Endodermal cell (in vitro differentiated cells): ENCODE measurements at regions not wholly inside any gene's neighbourhood (a gene's known extent, or its start where the extent isn't known, plus 50 kb on each side); places are given as distances from the start of the nearest gene placed in this dataset.

Source experiments
- DNase-seq: peaks from one replicate; pipeline ENCODE4 v3.0.0-alpha.2; 2017
- H3K27ac ChIP-seq: 2 replicates; pipeline ENCODE4 v1.5.1; 2013; ENCODE audit warnings: mild to moderate bottlenecking, low read depth, low read length, moderate library complexity
- H3K27me3 ChIP-seq: 2 replicates; pipeline ENCODE4 v1.6.1; 2013; ENCODE audit warnings: mild to moderate bottlenecking, low read length, moderate library complexity; ENCODE audit not compliant: insufficient read depth, control insufficient read depth, poor library complexity, severe bottlenecking
- H3K36me3 ChIP-seq: 2 replicates; pipeline ENCODE4 v1.7.0; 2013; ENCODE audit warnings: mild to moderate bottlenecking, low read length, moderate library complexity; ENCODE audit not compliant: control insufficient read depth, insufficient read depth
- H3K4me1 ChIP-seq: one replicate; pipeline ENCODE4 v1.7.0; 2013; ENCODE audit warnings: low read length; ENCODE audit not compliant: control insufficient read depth, insufficient read depth
- H3K4me3 ChIP-seq: 2 replicates; pipeline ENCODE4 v1.5.1; 2013; ENCODE audit warnings: mild to moderate bottlenecking, low read length, moderate library complexity
- H3K9ac ChIP-seq: 2 replicates; pipeline ENCODE4 v1.6.1; 2013; ENCODE audit warnings: mild to moderate bottlenecking, low read length, moderate library complexity; ENCODE audit not compliant: poor library complexity, severe bottlenecking; ENCODE audit errors: extremely low read depth
- H3K9me3 ChIP-seq: 2 replicates; pipeline ENCODE4 v1.6.1; 2013; ENCODE audit warnings: mild to moderate bottlenecking, low read length, moderate library complexity; ENCODE audit not compliant: control insufficient read depth
- H3K27ac Mint-ChIP-seq: 2 replicates; pipeline ENCODE4 v1.8.0; 2020; ENCODE audit warnings: mixed read lengths
- H3K27me3 Mint-ChIP-seq: 2 replicates; pipeline ENCODE4 v1.8.0; 2021; ENCODE audit warnings: mild to moderate bottlenecking, mixed read lengths; ENCODE audit not compliant: insufficient read depth
- H3K36me3 Mint-ChIP-seq: 2 replicates; pipeline ENCODE4 v1.8.0; 2020; ENCODE audit warnings: low read depth, mixed read lengths
- H3K4me1 Mint-ChIP-seq: 2 replicates; pipeline ENCODE4 v1.8.0; 2020; ENCODE audit warnings: mixed read lengths
- H3K4me3 Mint-ChIP-seq: 2 replicates; pipeline ENCODE4 v1.8.0; 2020; ENCODE audit warnings: mild to moderate bottlenecking, moderate library complexity, mixed read lengths
- H3K9me3 Mint-ChIP-seq: 2 replicates; pipeline ENCODE4 v1.8.0; 2020; ENCODE audit warnings: mild to moderate bottlenecking, mixed read lengths
- WGBS, 2 experiments: methylation state at CpG; one replicate each; pipeline versions ENCODE4 v1.1.5 to v1.1.7; 2013; ENCODE audit warnings: missing lambda C conversion rate in 2 of 2, mixed read lengths in 1 of 2; ENCODE audit not compliant: insufficient coverage in 1 of 2, insufficient read length in 1 of 2; 5-methylcytosine and 5-hydroxymethylcytosine counted together
- TF ChIP-seq, protein P1 (sequence below): fragments of 200-600 bp; sonication (generic); conservative IDR thresholded peaks from 2 replicates; pipeline ENCODE4 v1.5.0; 2021; ENCODE audit warnings: antibody characterized with exemption, mild to moderate bottlenecking

DNA sequence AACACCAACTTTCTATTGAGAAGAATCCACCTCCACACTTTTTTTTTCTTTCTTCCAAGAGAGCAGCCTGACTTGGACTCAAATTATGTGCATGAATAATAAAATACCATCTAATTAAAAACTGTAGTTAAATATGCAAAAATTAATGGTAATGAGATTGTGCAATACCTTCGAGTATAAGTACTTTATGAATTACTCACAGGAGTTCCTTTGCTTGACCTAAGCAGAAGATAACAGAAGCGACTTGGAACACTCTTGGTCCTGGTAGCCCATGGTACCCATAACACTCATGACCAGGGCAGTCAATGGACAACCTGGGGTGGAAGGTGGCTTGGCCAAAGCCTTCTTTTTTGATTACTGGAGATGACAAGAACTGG, 203.5 kb upstream of the IRX3 start:
- H3K9me3 Mint-ChIP-seq, result no peaks in the 10 kb centered on the region
- Histone ChIP-seq H3K27me3 (no peaks in the 10 kb centered on the region), H3K4me1 (no peaks in the 10 kb centered on the region), H3K36me3 (no peaks in the 10 kb centered on the region), H3K9me3 (no peaks in the 10 kb centered on the region), H3K27ac (no peak overlapping the region), H3K4me3 (no peak overlapping the region), H3K9ac (no peak overlapping the region)
- 83 to 86% methylated on average over 1 to 2 of the region's 2 CpGs for WGBS, 2 experiments
- no peak overlapping the region for H3K4me3 Mint-ChIP-seq
- peaks cover 2% of the 10 kb centered on the region for H3K27me3 Mint-ChIP-seq
- no peak for DNase-seq
- no peaks in the 10 kb centered on the region for H3K36me3 Mint-ChIP-seq
- TF ChIP-seq, protein P1, sequence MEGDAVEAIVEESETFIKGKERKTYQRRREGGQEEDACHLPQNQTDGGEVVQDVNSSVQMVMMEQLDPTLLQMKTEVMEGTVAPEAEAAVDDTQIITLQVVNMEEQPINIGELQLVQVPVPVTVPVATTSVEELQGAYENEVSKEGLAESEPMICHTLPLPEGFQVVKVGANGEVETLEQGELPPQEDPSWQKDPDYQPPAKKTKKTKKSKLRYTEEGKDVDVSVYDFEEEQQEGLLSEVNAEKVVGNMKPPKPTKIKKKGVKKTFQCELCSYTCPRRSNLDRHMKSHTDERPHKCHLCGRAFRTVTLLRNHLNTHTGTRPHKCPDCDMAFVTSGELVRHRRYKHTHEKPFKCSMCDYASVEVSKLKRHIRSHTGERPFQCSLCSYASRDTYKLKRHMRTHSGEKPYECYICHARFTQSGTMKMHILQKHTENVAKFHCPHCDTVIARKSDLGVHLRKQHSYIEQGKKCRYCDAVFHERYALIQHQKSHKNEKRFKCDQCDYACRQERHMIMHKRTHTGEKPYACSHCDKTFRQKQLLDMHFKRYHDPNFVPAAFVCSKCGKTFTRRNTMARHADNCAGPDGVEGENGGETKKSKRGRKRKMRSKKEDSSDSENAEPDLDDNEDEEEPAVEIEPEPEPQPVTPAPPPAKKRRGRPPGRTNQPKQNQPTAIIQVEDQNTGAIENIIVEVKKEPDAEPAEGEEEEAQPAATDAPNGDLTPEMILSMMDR, result no peak
- peaks cover 12% of the 10 kb centered on the region for H3K4me1 Mint-ChIP-seq
- no peak overlapping the region for H3K27ac Mint-ChIP-seq

- WGBS, 2 experiments, result 90 to 95% methylated on average over 5 to 9 of the region's 11 CpGs
- TF ChIP-seq, protein P1, result no peak
- peaks cover 3% of the 10 kb centered on the region for H3K27me3 Mint-ChIP-seq
Observed at GRCh38 chr16:54489225-54490111, 202.9 kb upstream of the IRX3 start.

DNA sequence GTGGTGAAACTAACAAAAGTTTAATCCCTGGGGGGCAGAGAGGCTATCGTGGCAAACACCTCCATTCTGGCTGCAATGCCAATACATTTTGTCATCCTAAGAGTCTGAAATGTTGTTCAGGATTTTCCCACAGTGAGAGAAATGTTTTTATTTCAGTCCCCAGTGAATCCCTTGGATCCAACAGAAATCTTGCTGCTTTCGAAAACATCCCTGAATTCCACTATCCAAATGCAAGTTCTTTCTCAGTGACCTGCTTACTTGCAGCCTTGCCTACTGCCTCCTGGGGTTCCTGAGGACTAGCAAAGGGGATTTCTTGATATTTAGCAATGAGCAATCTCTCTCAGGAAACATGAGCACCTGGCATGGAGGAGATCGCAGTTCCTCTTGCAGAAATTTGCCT, 202.1 kb upstream of the IRX3 start:
- H3K27me3 Mint-ChIP-seq, result peaks cover 6% of the 10 kb centered on the region
- Histone ChIP-seq H3K4me3 (no peak overlapping the region), H3K9ac (no peak overlapping the region), H3K27ac (no peak overlapping the region), H3K36me3 (no peaks in the 10 kb centered on the region), H3K9me3 (no peaks in the 10 kb centered on the region), H3K4me1 (no peaks in the 10 kb centered on the region), H3K27me3 (no peaks in the 10 kb centered on the region)
- no peak for DNase-seq
- H3K9me3 Mint-ChIP-seq, result no peaks in the 10 kb centered on the region
- H3K27ac Mint-ChIP-seq, result no peak overlapping the region
- no peaks in the 10 kb centered on the region for H3K36me3 Mint-ChIP-seq
- peaks cover 12% of the 10 kb centered on the region for H3K4me1 Mint-ChIP-seq
- TF ChIP-seq, protein P1, result no peak
- no peak overlapping the region for H3K4me3 Mint-ChIP-seq
- 71 to 82% methylated on average over 1 to 3 of the region's 3 CpGs for WGBS, 2 experiments

More at GRCh38 chr16:54489225-54490111, 202.9 kb upstream of the IRX3 start:
- Mint-ChIP-seq H3K4me3 (no peak overlapping the region), H3K4me1 (peaks cover 12% of the 10 kb centered on the region), H3K9me3 (no peaks in the 10 kb centered on the region), H3K36me3 (no peaks in the 10 kb centered on the region), H3K27ac (no peak overlapping the region)
- no peak overlapping the region for H3K27ac ChIP-seq
- H3K36me3 ChIP-seq, result no peaks in the 10 kb centered on the region
- no peak overlapping the region for H3K9ac ChIP-seq
- H3K9me3 ChIP-seq, result no peaks in the 10 kb centered on the region
- H3K27me3 ChIP-seq, result no peaks in the 10 kb centered on the region
- DNase-seq, result no peak
- H3K4me1 ChIP-seq, result no peaks in the 10 kb centered on the region
- H3K4me3 ChIP-seq, result no peak overlapping the region
